ENCODE measurements at regions not wholly inside any gene's neighbourhood (a gene's known extent, or its start where the extent isn't known, plus 50 kb on each side); places are given as distances from the start of the nearest gene placed in this dataset.

GRCh38 chr6:155974359-155974758, 518.7 kb upstream of the NOX3 start:
- no peak for DNase-seq (ENCODE audit: low read depth in 4 of 4, low spot score in 3 of 4)

- DNase-seq (ENCODE audit: low read depth in 4 of 4, low spot score in 3 of 4), result no peak
Observed at GRCh38 chr6:155970876-155971708, 515.5 kb upstream of the NOX3 start.

- no peak for DNase-seq (ENCODE audit: low read depth in 4 of 4, low spot score in 3 of 4)
Observed at GRCh38 chr6:155970472-155970871, 514.8 kb upstream of the NOX3 start.

GRCh38 chr6:155968921-155969320, 513.3 kb upstream of the NOX3 start:
- DNase-seq (ENCODE audit: low read depth in 4 of 4, low spot score in 3 of 4), result no peak

GRCh38 chr6:155967322-155967721, 511.7 kb upstream of the NOX3 start:
- no peak for DNase-seq (ENCODE audit: low read depth in 4 of 4, low spot score in 3 of 4)

GRCh38 chr6:155964544-155964943, 508.9 kb upstream of the NOX3 start:
- DNase-seq (ENCODE audit: low read depth in 4 of 4, low spot score in 3 of 4), result no peak

- DNase-seq (ENCODE audit: low read depth in 4 of 4, low spot score in 3 of 4), result no peak
Observed at GRCh38 chr6:155962276-155962675, 506.6 kb upstream of the NOX3 start.

GRCh38 chr6:155959898-155960495, 504.4 kb upstream of the NOX3 start:
- DNase-seq (ENCODE audit: low read depth in 4 of 4, low spot score in 3 of 4), result no peak

- DNase-seq (ENCODE audit: low read depth in 4 of 4, low spot score in 3 of 4), result no peak
Observed at GRCh38 chr6:155958550-155958949, 502.9 kb upstream of the NOX3 start.

GRCh38 chr6:155955038-155955437, 499.4 kb upstream of the NOX3 start:
- no peak for DNase-seq (ENCODE audit: low read depth in 4 of 4, low spot score in 3 of 4)

GRCh38 chr6:155954149-155954548, 498.5 kb upstream of the NOX3 start:
- no peak for DNase-seq (ENCODE audit: low read depth in 4 of 4, low spot score in 3 of 4)

- DNase-seq (ENCODE audit: low read depth in 4 of 4, low spot score in 3 of 4), result no peak
Observed at GRCh38 chr6:155949256-155949655, 493.6 kb upstream of the NOX3 start.

GRCh38 chr6:155946860-155947259, 491.2 kb upstream of the NOX3 start:
- DNase-seq (ENCODE audit: low read depth in 4 of 4, low spot score in 3 of 4), result no peak

GRCh38 chr6:155943635-155944034, 488.0 kb upstream of the NOX3 start:
- DNase-seq (ENCODE audit: low read depth in 4 of 4, low spot score in 3 of 4), result no peak

GRCh38 chr6:155939253-155939652, 483.6 kb upstream of the NOX3 start:
- peak; percentile 8 to 29 (median 19) for DNase-seq (ENCODE audit: low read depth in 4 of 4, low spot score in 3 of 4)

- no peak for DNase-seq (ENCODE audit: low read depth in 4 of 4, low spot score in 3 of 4)
Observed at GRCh38 chr6:155936551-155936950, 480.9 kb upstream of the NOX3 start.

GRCh38 chr6:155936127-155936526, 480.5 kb upstream of the NOX3 start:
- DNase-seq (ENCODE audit: low read depth in 4 of 4, low spot score in 3 of 4), result no peak

GRCh38 chr6:155916846-155917624, 461.4 kb upstream of the NOX3 start:
- no peak for DNase-seq (ENCODE audit: low read depth in 4 of 4, low spot score in 3 of 4)

- no peak for DNase-seq (ENCODE audit: low read depth in 4 of 4, low spot score in 3 of 4)
Observed at GRCh38 chr6:155915651-155916050, 460.0 kb upstream of the NOX3 start.

GRCh38 chr6:155913816-155914215, 458.2 kb upstream of the NOX3 start:
- DNase-seq (ENCODE audit: low read depth in 4 of 4, low spot score in 3 of 4), result no peak

GRCh38 chr6:155909710-155910109, 454.1 kb upstream of the NOX3 start:
- no peak for DNase-seq (ENCODE audit: low read depth in 4 of 4, low spot score in 3 of 4)

- DNase-seq (ENCODE audit: low read depth in 4 of 4, low spot score in 3 of 4), result no peak
Observed at GRCh38 chr6:155895641-155896040, 440.0 kb upstream of the NOX3 start.
